HL-60/S4 treated with retinoic acid at 250 ng/mL for 4 days and 3 days (cell line): ENCODE measurements at regions not wholly inside any gene's neighbourhood (a gene's known extent, or its start where the extent isn't known, plus 50 kb on each side); places are given as distances from the start of the nearest gene placed in this dataset.

Experiments
- in situ Hi-C: fragments of 300-500 bp; cut with MboI; formaldehyde crosslinking; loops from 2 replicates; pipeline ENCODE4 v1.7.0; 2022; ENCODE audit warnings: low sequenced_read_pairs

GRCh38 chr5:167694325-167695147 is 596.9 kb upstream of the WWC1 start:
- in situ Hi-C loops, result no loop called here

DNA sequence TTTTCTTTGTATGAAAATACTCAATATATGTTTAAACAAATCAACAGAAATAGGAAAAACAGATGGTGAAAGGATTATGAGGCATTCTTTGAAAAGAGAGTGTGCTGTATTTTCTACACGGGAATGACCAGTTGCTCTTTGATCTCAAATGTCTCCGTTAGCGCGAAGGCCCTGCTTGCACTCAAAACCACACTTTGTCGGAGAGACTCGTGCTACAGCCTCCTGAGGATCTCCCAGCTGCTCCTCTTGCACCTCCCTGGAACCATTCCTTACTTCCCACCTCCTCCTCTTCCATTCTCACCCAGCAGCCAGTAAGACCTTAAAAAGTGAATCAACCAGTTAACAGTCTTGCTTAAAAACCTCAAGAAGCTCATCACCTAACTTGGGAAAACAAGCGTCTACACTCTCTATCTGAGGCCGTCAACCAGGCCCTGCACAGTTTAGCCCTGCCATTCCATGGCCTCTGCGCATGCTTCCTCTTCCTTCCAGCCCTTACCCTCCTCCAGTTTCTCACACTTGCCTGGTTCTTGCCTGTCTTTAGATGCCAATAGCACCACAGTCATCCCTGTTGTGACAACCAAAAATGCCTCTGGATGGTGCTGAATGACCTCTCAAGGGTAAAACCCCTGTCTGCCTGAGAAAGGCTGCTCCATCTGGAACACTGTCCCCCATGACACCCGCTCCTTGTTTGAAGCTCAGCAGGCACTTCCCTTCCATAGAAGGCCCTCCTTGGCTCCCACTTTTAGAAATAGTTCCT is 594.7 kb upstream of the WWC1 start:
- in situ Hi-C loops, result no loop called here

DNA sequence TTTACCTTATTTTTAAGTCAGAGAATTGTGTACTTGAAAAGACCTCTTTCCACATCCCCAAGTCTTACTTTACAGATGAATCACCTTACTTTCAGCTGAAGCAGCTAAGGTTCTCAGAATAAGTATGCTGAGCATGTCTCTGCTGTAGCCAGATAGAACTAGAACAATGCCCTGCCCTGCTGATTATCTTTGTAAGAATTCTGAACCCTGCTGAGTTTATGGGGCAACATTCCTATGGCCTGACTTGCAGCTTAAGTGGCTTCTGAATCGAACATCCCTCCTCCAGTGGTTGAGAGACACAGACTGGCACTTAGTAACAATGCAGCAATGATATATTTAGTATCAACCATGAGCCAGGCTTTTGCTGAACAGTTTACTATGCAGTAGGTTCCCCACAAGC is 592.0 kb upstream of the WWC1 start:
- in situ Hi-C loops, result no loop called here

DNA sequence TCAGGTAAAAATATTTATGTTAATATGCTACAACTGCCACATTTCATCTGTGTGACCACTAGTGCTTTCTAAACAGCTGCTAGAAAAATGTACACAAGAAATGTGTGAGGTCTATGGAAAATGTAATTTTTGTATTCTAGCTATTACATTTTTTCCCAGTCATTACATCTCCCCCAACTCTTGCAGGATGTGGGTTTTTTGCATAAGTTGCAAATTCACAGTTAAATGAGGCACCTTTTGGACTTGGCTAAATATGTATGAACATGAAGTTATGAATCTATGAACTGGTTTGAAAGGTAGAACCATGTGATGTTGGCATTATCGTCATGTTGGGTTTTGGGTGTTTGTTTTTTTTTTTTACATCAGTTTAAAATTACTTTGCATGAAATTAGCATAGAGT is 590.4 kb upstream of the WWC1 start:
- in situ Hi-C loops, result no loop called here

DNA sequence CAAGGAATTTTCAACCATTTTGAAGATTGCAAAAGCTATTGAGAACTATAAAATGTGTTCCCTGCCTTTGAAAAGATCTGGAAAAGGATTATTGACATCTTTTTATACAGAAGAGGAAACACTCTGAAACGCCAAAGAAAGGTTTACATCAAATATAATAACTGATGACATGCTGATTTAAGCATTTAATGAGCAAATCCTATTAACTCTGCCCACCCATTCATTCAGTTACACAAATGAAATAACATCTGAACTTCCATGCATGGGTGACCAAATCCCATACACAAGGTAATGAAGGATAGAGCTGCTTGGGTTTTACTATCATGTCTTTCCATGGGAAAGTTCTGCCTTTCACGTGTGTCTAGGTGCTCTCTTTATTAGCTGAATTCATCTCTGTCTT is 589.4 kb upstream of the WWC1 start:
- in situ Hi-C loops, result no loop called here

GRCh38 chr5:167708449-167708848 is 583.0 kb upstream of the WWC1 start:
- in situ Hi-C loops, result no loop called here

- in situ Hi-C loops, result no loop called here
These were observed 581.8 kb upstream of the WWC1 start for GRCh38 chr5:167709625-167710024.

- in situ Hi-C loops, result no loop called here
These were observed 580.9 kb upstream of the WWC1 start for GRCh38 chr5:167710444-167711073.

DNA sequence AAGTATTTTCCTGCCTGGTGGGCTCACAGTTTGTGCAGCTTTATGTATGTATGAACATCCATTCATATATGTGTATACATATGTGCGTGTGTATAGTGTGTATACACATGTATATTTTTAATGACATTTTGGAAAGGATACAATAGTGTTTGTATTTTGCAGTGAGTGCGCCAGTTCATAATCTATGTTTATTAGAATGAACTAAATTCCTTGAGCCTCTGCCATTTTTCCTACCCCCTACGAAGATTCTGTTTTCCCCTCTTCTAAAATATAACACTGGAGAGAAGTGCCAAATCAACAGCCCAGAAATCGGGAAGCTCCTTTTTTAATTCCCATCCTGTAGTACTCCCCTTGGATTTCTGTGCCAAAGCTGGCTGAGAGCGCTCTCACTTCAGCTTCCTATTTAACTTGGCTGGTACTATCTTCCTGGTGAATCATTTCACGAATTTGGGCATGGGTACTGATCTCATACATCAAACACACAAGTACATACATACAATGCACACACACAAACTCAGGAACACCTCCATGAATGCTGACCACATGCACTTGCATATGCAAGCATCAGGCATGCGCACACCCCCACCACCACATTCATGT is 578.4 kb upstream of the WWC1 start:
- in situ Hi-C loops, result no loop called here

- in situ Hi-C loops, result no loop called here
These were observed 577.5 kb upstream of the WWC1 start for GRCh38 chr5:167713896-167714295.

DNA sequence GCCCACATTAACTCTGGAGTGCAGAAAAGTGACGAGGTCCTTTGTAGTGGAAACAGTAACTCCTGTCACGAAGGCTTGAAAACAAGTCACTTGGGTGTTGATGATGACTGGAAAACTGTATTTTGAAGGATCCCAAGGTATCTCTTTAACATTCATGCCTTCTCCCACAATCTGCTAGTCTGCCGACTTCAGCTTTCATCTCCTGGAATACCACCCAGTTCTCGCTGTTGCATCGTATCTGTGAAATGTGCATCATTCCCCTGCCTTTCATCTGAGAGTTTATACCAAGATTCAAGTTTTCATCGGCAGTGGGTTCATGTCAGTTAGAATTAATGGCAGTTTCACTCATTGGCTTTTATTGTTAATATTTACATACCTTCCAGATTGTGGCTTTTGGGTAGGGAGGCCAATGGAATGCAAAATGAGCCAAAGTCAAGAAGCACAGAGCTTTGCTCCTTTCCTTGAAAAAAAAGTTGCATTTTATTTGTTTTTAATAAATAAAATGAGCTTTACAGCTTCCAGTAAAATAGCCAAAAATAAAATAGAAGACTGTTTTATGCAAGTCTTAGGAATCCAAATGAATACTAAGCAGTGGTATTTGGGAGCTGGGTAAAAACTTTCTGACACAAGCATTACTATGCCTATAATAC is 575.2 kb upstream of the WWC1 start:
- in situ Hi-C loops, result no loop called here

DNA sequence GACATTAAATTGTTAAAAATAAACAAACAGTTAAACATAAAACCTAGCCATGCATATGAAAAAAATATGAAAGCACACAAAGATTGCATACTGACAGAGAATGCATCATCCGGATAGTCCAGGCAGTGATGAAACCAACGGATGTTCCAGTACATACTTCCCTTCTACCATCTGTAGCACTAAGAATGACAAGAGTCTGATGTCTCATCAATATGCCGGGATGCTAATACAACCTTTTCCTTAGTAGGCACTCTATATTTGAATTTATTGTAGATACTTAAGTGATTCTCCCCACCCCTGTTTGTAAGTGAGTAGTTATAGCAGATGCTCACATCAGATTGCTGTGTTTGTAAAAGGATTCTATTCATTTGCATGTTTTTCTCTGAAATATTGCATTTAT is 571.2 kb upstream of the WWC1 start:
- in situ Hi-C loops, result no loop called here

DNA sequence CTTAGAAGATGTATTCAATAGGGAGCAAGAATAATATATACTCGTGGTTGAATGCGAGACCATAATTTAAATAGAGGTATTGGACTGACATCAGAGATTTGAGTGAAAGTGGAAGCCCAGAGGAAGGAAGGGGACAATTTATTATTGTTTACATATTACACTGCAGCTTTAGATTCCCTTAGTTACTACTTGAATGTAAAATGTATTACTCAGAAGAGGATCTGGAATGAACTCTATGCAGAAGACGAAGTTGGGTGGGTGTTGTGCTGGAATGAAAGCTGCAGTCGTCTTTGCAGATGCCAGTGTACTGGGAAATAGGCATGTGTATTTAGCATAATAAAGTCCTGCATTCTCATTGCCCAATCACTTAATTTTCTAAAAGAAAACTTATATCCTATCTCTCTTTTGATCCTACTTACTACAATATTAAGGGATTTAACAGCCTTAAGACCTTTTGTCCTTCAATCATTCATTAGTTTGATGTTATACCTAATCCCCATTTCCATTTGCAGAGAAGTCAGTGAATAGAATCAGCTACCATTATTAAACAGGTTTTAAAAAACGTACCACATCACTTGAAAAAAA is 570.7 kb upstream of the WWC1 start:
- in situ Hi-C loops, result no loop called here

GRCh38 chr5:167721926-167722440 is 569.5 kb upstream of the WWC1 start:
- in situ Hi-C loops, result no loop called here

GRCh38 chr5:167723254-167723871 is 568.1 kb upstream of the WWC1 start:
- in situ Hi-C loops, result no loop called here

GRCh38 chr5:167725264-167725663 is 566.2 kb upstream of the WWC1 start:
- in situ Hi-C loops, result loop anchor here (25.0 kb wide), 1 partner anchor 487 kb away; no protein-coding TSS in a partner anchor

GRCh38 chr5:167725741-167726140 is 565.7 kb upstream of the WWC1 start:
- in situ Hi-C loops, result loop anchor here (25.0 kb wide), 1 partner anchor 487 kb away; no protein-coding TSS in a partner anchor

DNA sequence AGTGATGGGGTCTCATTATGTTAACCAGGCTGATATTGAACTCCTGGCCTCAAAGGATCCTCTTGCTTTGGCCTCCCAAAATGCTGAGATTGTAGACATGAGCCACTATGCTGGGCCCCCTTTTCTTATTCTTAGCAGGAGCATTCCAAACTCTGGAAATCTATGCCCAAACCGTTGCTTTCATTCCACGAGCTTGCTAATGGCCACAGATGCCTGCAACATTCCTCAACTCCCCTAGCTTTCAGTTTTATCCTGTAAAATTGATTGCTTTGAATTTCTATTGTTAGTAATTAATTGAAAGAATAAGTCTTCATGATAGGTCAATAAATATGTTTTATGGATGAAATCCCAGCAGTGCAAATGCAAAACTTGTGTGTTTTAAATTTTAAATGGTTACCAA is 564.8 kb upstream of the WWC1 start:
- in situ Hi-C loops, result loop anchor here (25.0 kb wide), 1 partner anchor 486 kb away; no protein-coding TSS in a partner anchor

GRCh38 chr5:167730121-167730520 is 561.3 kb upstream of the WWC1 start:
- in situ Hi-C loops, result loop anchor here (25.0 kb wide), 1 partner anchor 482 kb away; no protein-coding TSS in a partner anchor

GRCh38 chr5:167730656-167731055 is 560.8 kb upstream of the WWC1 start:
- in situ Hi-C loops, result loop anchor here (25.0 kb wide), 1 partner anchor 482 kb away; no protein-coding TSS in a partner anchor
